Stromal cell of bone marrow (primary cell): ENCODE measurements at regions not wholly inside any gene's neighbourhood (a gene's known extent, or its start where the extent isn't known, plus 50 kb on each side); places are given as distances from the start of the nearest gene placed in this dataset.

Source experiments
- DNase-seq: peaks from one replicate; pipeline ENCODE4 v3.0.0-alpha.2; 2012; ENCODE audit warnings: low read depth

DNA sequence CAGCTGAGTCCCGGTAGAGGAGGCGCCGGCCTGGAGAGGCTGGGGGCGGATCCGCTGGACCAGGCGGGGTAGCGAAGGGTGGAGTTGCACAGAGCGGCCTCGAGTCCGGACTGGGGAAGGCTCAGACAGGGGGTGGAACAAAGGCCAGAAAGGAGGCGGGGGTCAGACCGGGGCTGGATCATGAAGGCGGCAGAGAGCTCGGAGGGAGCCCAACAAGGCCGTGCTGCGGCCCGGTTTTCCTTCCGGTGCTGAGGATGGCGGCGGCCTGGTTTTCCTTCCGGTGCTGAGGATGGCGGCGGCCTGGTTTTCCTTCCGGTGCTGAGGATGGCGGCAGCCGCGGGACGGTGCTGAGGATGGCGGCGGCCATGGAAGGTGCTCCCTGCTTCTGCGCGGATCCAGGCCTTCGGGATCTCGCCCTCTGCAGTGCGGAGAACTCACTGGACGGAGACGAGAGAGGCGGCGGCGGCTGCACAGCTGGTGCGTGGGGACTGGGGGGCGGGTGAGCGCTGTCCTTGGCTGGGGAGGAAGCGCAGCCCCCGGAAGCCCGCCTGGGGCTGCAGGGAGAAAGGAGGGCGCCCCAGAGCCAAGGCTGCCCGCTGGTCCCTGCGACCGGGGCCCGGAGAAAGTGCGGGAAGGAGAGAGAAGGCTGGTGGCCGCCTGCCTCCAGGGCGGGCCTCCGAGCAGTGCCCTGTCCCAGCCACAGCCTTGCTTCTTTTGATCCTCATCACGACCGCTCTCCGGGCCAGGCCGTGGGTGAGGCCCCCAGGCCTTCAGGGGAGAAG lies 350.4 kb upstream of the B3GAT1 start:
- DNase-seq, result no peak

DNA sequence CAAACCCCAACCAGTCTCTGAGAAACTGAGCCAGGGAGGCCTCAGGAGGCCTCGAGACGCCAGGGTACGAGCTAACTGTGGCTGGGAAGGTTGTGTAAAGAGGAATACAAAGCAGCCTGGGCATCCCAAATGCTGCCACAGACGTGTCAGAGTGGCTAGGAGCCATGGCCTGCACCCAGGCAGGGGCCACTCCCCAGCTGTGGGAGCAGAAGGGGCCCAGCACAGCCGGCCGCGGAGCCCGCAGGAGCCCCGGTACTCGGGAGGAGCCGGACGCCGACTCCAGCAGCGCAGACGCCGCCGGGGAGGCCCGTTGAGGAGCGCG lies 349.8 kb upstream of the B3GAT1 start:
- DNase-seq, result no peak

DNA sequence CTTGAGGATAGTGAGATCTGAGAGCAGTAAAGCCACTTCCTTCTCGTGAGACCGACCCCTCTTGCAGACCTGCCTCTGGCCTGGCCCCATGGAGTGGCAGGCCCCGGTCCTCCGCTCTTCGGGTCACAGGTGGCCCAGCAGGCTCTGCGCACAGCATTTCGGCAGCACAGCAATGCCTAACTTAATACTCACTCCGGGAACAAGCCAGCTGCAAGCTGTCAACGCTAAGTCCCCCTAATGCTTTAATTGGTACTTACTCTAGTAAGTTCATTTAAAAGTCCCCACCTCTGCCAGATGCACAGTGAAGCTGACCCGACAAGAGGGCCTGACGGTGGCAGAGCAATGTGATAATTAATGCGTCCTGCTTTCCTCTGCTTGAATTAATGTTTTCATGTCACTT lies 349.3 kb upstream of the B3GAT1 start:
- DNase-seq, result no peak

DNA sequence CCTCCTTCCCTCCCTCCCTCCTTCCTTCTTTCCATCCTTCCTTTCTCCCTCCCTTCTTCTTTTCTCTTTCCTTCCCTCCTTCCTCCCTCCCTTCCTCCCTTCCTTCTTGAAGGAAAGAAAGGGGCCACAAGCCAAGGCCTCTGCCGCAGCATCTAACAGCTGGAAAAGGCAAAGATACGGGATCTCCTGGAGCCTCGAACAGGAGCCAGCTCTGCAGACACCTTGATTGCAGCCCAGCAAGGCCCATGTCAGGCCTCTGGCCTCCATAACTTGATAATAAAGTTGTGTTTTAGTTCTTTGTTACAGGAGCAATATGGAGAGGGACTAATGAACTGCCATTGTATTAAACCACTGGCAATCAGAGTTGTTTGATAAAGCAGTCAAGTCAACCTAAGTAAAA lies 348.9 kb upstream of the B3GAT1 start:
- no peak for DNase-seq

DNA sequence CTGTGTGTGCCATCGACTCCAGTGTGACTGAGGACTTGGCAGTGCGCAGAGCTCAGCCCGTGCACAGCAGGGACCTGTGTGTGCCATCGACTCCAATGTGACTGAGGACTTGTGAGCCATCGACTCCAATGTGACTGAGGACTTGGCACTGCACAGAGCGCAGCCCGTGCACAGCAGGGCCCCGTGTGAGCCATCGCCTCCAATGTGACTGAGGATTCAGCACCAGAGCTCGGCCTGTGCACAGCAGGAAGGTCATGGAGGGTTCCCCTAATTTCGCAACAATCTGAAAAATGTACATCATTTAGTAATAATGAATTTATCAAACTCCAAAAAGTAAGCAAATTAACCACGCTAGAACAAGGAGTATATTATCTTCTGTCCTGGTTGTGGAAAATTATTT lies 348.3 kb upstream of the B3GAT1 start:
- no peak for DNase-seq

DNA sequence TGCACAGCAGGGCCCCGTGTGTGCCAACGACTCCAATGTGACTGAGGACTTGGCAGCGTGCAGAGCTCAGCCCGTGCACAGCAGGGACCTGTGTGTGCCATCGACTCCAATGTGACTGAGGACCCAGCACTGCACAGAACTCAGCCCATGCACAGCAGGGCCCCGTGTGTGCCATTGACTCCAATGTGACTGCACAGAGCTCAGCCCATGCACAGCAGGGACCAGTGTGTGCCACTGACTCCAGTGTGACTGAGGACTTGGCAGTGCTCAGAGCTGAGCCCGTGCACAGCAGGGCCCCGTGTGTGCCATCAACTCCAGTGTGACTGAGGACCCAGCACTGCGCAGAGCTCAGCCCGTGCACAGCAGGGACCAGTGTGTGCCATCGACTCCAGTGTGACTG lies 347.8 kb upstream of the B3GAT1 start:
- DNase-seq, result no peak

DNA sequence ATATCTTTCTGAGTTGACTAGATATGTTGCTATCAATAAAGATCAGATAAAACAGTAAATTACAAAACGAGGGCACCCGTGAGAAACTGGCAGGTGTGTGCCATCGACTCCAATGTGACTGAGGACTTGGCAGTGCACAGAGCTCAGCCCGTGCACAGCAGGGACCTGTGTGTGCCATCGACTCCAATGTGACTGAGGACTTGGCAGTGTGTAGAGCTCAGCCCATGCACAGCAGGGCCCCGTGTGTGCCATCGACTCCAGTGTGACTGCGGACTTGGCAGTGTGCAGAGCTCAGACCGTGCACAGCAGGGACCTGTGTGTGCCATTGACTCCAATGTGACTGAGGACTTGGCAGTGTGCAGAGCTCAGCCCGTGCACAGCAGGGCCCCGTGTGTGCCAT lies 347.2 kb upstream of the B3GAT1 start:
- no peak for DNase-seq

DNA sequence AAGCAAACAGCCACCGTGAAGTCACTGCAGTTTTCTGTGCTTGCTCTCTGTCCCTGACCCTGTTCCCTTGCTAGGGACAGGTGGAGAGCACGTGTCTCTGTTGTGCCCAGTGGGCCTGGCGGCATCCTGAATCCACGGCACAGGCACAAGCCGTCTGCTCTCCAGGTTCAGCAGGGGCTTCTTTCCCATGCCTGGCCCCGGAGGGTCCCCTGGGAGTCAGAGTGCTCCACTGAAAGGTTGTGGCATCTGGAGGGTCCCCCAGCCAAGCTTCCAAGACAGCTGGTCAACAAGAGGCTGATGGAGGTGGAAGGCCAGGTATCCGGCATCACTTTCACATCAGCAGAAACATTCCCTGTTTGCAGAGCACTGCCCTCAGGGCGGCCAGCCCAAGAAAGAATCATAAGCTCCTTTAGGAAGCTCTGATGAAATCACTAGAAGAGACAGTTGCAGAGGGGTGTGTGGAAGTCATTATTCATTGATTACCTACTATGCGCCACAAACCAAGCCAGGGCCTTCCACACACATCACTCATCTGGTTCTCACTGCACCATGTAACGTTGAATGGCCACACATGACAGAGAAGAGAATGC lies 346.4 kb upstream of the B3GAT1 start:
- DNase-seq, result no peak

DNA sequence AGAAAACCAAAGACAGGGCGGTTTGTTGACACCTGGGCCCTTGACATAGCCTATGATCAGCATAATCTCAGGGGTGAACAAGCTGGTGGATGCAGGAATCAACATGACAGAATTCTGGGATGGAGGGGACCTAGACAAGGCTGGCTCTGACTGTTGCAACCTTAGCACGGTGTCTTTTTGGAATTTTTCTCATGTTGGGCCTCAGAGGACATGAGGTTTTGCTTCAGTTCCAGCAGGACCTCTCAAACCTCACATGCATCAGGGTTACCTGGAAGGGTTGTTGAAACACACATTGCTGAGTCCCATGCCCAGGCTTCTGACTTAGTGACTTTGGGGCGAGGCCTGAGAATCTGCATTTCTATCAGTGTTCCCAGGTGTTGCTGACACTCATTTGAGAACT lies 345.6 kb upstream of the B3GAT1 start:
- no peak for DNase-seq

DNA sequence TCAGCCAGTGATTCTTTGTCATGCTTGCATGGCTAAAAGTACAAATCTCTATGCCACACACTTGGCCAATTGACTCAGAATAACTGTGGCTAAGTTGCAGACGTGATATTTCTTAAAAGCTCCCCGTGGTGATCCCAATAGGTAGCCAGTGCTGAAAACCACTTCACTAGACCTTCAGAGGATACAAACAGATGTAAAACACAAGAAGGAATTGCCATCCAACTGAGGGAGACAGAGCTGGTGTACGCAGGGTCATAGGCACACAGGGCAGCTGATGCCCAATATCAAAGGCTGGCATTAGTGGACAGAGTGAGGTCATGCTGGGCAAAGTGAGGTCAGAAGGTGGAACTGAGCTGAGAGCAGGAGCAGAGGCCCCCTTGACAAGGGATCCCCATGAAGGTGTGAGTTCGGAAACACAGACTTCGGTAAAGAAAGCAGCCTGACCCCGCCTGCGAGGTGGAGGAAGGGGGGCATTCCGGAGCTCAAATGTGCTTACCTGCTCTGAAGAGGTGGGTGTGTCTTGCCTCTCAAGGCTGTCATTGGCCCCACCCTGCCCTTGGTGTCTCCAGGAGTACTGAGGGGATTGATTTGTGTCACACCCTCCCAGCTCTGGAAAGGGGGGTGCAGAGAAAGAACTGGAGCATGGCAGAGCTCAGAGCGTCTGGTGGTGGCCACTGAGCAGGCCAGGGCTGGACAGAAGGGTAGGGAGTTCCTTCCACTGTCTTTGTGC lies 344.9 kb upstream of the B3GAT1 start:
- DNase-seq, result no peak

DNA sequence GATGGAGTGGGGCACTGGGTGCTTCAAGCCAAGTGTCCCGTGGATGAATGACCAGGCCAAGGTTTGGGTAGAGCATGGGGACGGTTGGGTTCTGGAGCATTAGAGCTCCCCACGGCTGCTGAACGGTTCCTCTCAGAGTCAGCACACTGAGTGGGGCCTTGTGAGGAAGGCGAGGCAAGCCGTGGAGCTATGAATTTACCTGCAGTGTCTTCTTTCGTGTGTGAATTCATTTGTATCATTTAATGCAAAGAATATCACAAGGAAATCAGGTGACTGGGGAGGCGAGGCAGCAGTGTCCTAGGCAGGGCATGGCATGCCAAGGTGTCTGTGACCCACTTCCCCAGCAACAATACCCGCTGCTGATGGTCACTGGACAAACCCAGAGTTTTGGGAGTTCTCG lies 343.5 kb upstream of the B3GAT1 start:
- DNase-seq, result no peak

DNA sequence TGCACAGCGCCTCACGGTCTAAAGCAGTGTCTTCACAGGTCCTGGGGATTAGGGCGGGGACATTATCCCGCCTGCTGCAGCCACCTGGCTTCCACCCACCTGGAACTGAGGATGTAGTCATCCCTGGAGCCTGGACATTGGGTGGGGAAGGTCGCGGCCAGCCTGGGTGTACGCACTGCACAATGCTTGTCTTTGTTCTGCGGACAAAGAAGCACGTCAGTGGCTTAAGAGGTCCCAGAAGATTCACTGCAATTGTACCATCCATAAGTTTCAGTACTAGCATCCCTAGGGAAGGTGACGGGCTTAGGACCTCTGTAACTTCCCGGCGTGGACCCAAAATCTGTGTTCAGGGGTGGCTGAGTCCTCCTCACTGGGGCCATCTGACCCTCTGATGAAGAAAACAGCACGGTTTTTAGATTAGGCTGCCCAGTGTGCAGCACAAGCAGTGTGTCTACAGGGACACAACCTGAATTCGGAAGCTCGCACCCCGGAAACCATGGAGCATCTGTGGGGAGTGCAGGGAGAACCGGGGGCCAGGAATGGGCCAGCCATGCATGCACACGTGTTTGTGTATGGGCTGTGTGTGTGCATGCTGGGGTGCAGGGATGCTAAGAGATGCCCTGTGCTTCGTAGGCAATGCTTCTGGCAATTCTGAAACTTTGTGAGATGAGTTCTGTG lies 342.6 kb upstream of the B3GAT1 start:
- DNase-seq, result no peak

DNA sequence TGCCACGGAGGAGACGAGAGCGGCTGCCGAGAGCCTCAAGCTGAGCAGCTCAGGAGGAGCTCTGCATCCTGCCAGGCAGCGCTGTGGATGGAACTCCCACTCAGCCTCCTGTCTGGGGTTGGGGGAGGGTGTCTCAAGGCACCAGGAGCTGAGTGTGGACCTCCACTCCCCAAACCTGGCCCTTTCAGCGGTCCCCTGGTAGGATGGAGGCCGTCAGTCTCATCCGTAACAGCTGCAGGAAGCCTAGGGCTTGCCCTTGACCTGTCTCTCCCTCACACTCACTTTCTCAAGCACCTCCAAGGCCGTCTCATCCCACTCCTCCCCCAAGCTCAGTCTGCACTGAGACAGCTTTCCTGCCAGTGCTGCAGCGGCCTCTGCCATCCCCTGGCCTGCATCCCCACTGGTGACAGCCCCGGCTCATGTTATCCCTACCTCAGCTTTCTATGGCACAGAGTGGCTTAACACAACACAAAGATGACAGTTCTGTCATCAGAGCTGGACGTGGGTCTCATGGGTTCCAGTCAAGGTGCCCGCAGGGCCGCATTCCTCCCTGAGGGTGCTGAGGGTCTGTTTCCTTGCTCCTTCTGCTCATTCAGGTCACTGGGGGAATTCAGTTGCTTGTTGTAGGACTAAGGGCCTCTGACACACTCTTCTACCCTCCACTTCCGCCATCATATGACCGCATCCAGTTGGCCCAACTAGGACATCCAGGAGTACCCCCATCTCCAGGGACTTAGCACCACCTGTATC lies 341.9 kb upstream of the B3GAT1 start:
- no peak for DNase-seq

DNA sequence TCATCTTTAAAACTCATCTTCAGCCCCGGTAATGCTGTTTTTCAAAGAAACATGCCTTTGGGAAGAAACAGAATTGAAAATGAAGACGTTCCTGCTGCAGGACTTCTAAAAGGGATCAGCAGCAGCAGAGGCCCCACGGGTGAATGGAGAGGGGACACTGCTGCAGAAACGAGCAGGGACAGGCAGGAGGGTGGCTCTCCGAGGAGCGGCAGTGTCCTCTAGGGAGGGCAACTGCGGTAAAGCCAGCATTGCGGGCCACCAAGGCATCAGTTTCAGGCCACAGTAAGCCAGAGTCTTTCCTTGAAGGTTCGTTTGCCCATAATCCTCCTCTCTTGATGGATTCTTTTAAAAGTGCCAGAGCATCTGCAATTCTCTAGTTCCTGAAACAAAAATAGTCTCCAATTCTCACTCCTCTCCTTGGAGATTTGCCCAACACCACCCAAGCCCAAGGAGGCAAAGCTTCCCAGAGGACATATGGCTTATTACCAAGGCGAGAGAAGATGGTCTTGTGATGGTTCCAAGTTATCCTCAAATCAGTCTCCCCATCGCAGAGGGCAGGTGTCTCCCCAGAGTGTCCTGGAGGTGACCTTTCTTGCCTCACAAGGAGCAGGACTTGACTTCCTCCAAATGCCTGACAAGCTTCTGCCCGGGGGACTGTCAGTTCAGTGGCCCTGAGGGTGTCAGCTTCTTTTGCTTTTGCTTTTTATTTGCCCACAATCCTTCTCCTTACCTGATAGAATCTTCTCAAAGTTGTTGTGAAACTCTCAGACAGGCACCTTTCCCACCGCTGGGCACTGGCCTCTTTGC lies 341.1 kb upstream of the B3GAT1 start:
- DNase-seq, result no peak

DNA sequence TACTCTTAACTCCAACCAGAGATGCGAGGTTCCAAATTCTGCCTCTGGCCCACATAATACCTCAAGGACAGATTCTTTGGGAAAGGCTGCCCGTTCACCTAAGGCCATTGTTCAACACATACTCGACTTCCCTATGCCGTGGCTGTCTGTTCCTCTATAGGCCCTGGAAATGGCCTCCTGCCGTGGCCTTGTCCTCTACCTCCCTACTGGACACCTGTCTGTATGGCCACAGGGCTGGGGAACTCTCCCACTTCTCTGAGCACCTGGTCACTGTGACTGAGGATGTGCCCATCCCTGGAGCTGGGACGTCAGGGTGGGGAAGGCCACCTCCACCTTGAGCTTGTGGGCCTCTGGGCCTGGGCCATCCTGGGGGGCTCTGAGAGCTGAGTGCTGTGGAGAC lies 340.5 kb upstream of the B3GAT1 start:
- no peak for DNase-seq

DNA sequence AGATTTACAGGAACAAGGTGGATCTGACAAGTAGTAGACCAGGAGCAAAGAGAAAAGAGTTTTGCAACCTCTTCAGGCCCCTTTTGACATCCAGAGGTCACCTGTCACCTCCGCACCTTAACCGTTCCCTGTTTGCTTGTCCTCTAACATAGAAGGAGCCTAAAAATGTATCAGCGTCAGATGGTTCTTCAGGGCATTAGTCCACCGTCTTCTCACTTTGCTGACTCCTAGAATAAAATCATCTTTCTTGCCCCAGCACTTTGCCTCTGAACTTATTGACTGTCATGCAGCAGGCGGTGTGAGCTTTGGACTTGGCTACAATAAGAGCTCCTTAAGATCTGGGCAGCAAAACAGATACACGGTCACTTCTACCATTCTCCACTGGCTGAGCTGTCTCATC lies 339.7 kb upstream of the B3GAT1 start:
- DNase-seq, result no peak

DNA sequence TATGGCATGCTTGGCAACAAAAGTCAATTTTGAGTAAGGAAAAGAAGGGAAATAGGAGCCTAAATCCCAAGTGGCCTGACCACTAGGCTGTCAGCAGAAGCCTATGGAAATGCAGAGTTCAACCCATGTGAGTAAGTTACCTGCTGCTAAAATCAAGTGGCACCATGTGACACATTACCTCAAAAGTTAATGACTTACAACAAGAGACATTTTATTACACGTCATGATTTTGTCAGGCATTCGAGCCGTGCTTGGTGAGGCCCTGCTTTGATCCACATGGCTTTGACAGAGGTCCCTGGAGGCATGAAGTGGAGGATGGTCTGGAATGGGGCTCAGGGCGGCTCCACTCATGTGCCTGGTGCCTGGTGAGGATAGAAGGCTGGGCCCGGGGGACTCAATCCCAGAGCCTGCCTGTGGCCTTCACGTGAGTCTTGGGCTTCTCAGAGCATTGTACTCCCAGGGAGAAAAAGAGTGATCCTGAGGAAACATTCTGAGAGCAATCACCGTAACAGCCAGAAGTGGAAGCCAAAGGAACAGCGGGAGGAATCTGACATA lies 339.1 kb upstream of the B3GAT1 start:
- DNase-seq, result no peak

DNA sequence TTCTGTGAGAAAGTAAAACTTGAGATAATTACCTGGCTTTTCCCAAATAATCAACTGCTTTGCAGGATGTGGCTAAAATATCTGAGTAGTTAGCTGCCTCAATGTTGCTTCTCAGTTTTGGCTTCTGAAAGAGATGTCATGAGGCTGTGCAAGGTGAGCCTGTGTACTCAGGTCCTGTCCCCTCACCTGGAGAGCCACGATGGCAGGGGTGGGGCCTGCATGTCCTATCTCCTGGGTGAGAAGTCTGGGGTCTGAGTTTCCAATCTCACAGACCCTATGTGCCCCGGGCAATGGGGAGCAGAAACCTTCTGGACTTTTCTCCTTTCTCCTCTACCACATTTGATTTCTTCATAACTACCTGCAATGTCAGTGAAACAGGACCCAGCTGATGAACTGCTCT lies 338.6 kb upstream of the B3GAT1 start:
- no peak for DNase-seq

DNA sequence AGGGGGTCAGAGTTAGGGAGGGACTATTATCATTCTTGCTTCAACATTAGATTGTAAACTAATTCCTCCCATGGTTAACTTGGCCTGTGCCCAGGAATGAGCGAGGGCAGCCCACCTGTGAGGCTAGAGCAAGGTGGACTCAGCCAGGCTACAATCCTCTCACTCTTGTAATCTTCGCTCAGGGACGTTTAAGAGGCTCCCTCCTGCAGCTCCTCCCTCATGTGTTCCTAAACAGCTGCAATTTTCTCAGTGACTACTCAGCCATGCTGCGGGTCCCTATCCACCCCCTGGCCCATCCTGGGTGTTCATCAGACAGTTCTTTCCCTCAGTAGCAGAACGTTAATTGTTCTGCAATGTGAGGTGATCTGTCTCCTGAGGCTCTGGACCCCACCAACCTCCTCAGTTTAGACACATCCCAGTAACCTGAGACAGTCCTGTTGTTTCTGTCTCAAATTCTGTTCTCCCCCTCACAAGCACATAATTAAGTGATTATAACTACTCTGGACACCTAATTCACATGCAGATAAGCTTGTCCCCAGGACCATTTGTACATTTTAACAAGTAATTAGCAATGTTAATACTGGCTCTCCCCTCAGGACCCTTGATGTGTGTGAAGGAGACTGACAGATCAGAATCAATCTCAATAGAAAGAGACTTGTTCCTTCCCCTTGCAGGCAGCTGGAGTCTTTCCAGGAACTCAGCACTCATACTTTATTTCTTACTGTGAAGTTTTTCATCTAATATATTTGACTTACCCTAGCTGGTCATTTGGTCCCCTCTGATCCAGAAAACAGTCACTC lies 337.2 kb upstream of the B3GAT1 start:
- no peak for DNase-seq

DNA sequence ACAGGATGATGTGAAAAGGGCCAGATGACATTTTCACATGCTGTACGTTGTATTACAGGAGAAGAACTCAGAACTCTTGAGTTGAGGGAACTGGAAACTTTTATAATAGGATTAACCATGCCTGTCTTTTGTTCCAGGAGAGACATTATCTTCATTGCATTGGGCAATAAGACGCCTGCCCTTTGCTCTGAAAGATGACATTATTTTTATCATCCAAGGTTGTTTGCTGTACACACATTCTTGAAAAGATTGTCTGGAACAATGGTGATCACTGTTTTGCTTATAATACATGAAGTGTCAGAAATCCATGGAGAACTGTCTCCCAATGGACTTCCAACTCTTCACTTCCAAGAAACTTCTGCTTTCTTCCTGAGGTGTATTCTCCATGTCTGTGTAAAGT lies 334.6 kb upstream of the B3GAT1 start:
- DNase-seq, result no peak
